Hepatocyte (in vitro differentiated cells): ENCODE measurements at regions not wholly inside any gene's neighbourhood (a gene's known extent, or its start where the extent isn't known, plus 50 kb on each side); places are given as distances from the start of the nearest gene placed in this dataset.

Experiments
- DNase-seq: peaks from one replicate; pipeline ENCODE4 v3.0.0-alpha.2; 2016; ENCODE audit warnings: low spot score
- H2AFZ ChIP-seq: fragments of 200-600 bp; sonication (generic); 2 replicates; pipeline ENCODE4 v1.6.0; 2016; ENCODE audit warnings: antibody characterized with exemption, mild to moderate bottlenecking
- H3K27ac ChIP-seq: fragments of 200-600 bp; sonication (generic); 2 replicates; pipeline ENCODE4 v1.5.1; 2016; ENCODE audit warnings: mild to moderate bottlenecking
- H3K27me3 ChIP-seq: fragments of 200-600 bp; sonication (generic); 2 replicates; pipeline ENCODE4 v1.6.1; 2016
- H3K36me3 ChIP-seq: fragments of 200-600 bp; sonication (generic); replicated peaks from 2 replicates; pipeline ENCODE4 v1.5.1; 2016; ENCODE audit warnings: low read depth; ENCODE audit not compliant: insufficient read depth
- H3K4me1 ChIP-seq: fragments of 200-600 bp; sonication (generic); 2 replicates; pipeline ENCODE4 v1.5.1; 2016; ENCODE audit warnings: mild to moderate bottlenecking, moderate library complexity; ENCODE audit not compliant: insufficient read depth
- H3K4me2 ChIP-seq: fragments of 200-600 bp; sonication (generic); 2 replicates; pipeline ENCODE4 v1.6.0; 2016
- H3K4me3 ChIP-seq: fragments of 200-600 bp; sonication (generic); 2 replicates; pipeline ENCODE4 v1.5.1; 2016; ENCODE audit warnings: mild to moderate bottlenecking
- H3K79me2 ChIP-seq: fragments of 200-600 bp; sonication (generic); 2 replicates; pipeline ENCODE4 v1.6.0; 2017; ENCODE audit warnings: mild to moderate bottlenecking
- H3K9me2 ChIP-seq: fragments of 200-600 bp; sonication (generic); replicated peaks from 2 replicates; pipeline ENCODE4 v1.6.0; 2017; ENCODE audit warnings: mild to moderate bottlenecking; ENCODE audit not compliant: insufficient read depth
- H3K9me3 ChIP-seq: fragments of 200-600 bp; sonication (generic); 2 replicates; pipeline ENCODE4 v1.5.1; 2016; ENCODE audit warnings: low read depth, mild to moderate bottlenecking
- H4K20me1 ChIP-seq: fragments of 200-600 bp; sonication (generic); 2 replicates; pipeline ENCODE4 v1.6.0; 2016; ENCODE audit warnings: mild to moderate bottlenecking; ENCODE audit not compliant: insufficient read depth, poor library complexity, severe bottlenecking
- EZH2 ChIP-seq: fragments of 200-600 bp; sonication (generic); IDR thresholded peaks from 2 replicates; pipeline ENCODE4 v1.6.1; 2016; ENCODE audit warnings: antibody characterized with exemption, mild to moderate bottlenecking, borderline replicate concordance
- EZH2phosphoT487 ChIP-seq: fragments of 200-600 bp; sonication (generic); IDR thresholded peaks from one replicate; pipeline ENCODE4 v1.6.1; 2018; ENCODE audit warnings: antibody characterized with exemption, mild to moderate bottlenecking, low read depth, moderate library complexity; ENCODE audit not compliant: unreplicated experiment, severe bottlenecking
- WGBS: methylation state at CpG from one replicate; pipeline ENCODE4 v1.1.6; 2016; ENCODE audit warnings: low lambda C conversion rate; ENCODE audit errors: missing lambda C conversion rate; 5-methylcytosine and 5-hydroxymethylcytosine counted together
- TF ChIP-seq, protein P1 (sequence below): fragments of 200-600 bp; sonication (generic); IDR thresholded peaks from 2 replicates; pipeline ENCODE4 v1.5.1; 2016; ENCODE audit warnings: antibody characterized with exemption, mild to moderate bottlenecking; ENCODE audit not compliant: poor library complexity

DNA sequence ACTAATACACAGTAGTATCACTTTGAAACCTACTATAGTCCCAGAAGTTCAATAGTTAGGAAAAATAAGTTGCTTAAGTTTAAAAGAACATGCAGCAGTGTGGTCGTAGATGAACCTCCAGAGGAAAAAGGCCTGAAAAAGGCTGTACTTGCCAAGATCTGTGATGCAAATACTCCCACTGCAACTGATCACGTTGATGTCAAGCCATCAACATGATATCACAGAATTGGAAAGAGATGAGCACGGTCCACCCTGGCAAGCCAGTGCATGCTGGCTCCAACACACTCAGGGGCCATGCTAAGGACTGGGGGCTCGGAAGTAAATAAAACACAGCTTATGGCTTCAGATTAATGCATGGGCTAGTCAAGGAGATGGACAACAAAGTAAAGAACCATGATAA lies 71.8 kb upstream of the LRCH1 start:
- Histone ChIP-seq H3K9me3 (peaks cover 16% of the 10 kb centered on the region), H3K4me2 (no peak overlapping the region), H3K4me3 (no peak overlapping the region), H3K27ac (no peak overlapping the region), H3K27me3 (no peaks in the 10 kb centered on the region), H4K20me1 (no peaks in the 10 kb centered on the region), H3K4me1 (no peaks in the 10 kb centered on the region), H3K79me2 (no peaks in the 10 kb centered on the region), H2AFZ (no peak overlapping the region), H3K9me2 (no peaks in the 10 kb centered on the region), H3K36me3 (no peaks in the 10 kb centered on the region)
- 84% methylated on average over 4 of the region's 4 CpGs for WGBS
- TF ChIP-seq, protein P1, sequence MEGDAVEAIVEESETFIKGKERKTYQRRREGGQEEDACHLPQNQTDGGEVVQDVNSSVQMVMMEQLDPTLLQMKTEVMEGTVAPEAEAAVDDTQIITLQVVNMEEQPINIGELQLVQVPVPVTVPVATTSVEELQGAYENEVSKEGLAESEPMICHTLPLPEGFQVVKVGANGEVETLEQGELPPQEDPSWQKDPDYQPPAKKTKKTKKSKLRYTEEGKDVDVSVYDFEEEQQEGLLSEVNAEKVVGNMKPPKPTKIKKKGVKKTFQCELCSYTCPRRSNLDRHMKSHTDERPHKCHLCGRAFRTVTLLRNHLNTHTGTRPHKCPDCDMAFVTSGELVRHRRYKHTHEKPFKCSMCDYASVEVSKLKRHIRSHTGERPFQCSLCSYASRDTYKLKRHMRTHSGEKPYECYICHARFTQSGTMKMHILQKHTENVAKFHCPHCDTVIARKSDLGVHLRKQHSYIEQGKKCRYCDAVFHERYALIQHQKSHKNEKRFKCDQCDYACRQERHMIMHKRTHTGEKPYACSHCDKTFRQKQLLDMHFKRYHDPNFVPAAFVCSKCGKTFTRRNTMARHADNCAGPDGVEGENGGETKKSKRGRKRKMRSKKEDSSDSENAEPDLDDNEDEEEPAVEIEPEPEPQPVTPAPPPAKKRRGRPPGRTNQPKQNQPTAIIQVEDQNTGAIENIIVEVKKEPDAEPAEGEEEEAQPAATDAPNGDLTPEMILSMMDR: no peak
- no peak for TF ChIP-seq EZH2
- TF ChIP-seq EZH2phosphoT487: no peak
- no peak for DNase-seq

DNA sequence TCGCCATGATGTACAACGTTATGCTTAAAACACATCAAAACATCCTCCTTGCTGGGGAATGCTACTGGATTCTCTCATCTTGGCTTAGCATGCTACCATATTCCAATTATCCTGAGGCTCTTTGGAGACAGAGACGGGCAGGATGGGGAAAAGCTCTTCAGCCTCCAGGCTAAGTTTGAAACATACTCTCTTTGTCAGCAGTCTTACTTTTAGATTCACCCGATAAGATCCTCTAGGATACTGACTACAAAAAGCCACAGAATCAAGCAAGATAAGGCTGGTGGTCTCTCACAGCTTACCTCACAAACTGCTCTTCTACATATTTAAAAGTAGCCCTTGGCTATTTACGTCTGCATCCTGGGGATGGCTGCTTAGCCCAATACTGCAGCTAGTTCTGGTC lies 72.8 kb upstream of the LRCH1 start:
- H3K4me2 ChIP-seq: no peak overlapping the region
- no peaks in the 10 kb centered on the region for H4K20me1 ChIP-seq
- no peak overlapping the region for H3K4me3 ChIP-seq
- H3K36me3 ChIP-seq: no peaks in the 10 kb centered on the region
- 58% methylated on average over 5 of the region's 5 CpGs for WGBS
- no peak overlapping the region for H3K27ac ChIP-seq
- H3K9me2 ChIP-seq: no peaks in the 10 kb centered on the region
- no peak for TF ChIP-seq EZH2phosphoT487
- TF ChIP-seq, protein P1: no peak
- no peak for TF ChIP-seq EZH2
- H3K4me1 ChIP-seq: no peaks in the 10 kb centered on the region
- no peak overlapping the region for H2AFZ ChIP-seq
- peaks cover 14% of the 10 kb centered on the region for H3K9me3 ChIP-seq
- H3K79me2 ChIP-seq: no peaks in the 10 kb centered on the region
- DNase-seq: no peak
- no peaks in the 10 kb centered on the region for H3K27me3 ChIP-seq

DNA sequence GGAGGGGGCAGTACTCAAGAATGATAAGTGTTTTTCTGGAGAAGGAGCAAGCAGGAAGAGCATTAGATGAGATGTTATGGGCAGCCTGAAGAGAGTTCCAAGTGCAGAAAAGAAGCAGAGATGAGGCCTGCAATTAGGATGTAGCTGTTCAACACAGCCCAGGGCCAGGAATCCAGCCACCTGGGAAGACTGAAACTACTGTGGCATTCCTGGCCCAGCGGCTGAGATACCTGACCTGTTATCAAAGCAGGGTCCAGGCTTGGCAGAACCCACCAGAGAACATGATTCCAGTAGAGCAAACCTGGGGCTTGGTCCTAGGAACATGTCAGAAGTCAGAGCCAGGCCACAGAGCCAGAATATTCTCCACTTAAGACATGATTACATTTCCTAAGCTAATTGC lies 73.3 kb upstream of the LRCH1 start:
- no peak overlapping the region for H3K27ac ChIP-seq
- H3K9me3 ChIP-seq: peaks cover 10% of the 10 kb centered on the region
- TF ChIP-seq, protein P1: no peak
- WGBS: 53% methylated on average over 1 of the region's 1 CpG
- no peaks in the 10 kb centered on the region for H3K36me3 ChIP-seq
- H3K4me2 ChIP-seq: no peak overlapping the region
- H3K9me2 ChIP-seq: no peaks in the 10 kb centered on the region
- no peak overlapping the region for H2AFZ ChIP-seq
- no peaks in the 10 kb centered on the region for H4K20me1 ChIP-seq
- no peaks in the 10 kb centered on the region for H3K27me3 ChIP-seq
- H3K79me2 ChIP-seq: no peaks in the 10 kb centered on the region
- DNase-seq: no peak
- no peaks in the 10 kb centered on the region for H3K4me1 ChIP-seq
- H3K4me3 ChIP-seq: no peak overlapping the region

DNA sequence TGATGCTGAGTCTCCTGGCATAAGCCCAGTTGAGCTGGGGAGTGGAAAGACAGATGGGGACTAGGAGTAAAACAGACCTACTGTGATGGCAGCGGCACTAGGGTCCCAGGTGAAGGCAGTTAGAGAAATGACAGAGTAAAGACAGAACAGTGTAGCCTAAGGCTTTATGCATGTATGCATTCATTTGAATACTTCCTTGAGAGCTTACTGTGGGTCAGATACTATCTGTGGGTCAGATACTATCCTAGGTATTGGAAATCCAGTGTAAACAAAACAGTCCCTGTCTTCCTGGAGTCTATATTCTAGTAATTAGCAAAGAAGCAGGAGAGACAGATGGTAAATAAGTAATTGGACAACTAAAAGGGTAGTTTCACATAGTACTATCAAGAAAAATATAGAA lies 73.7 kb upstream of the LRCH1 start:
- Histone ChIP-seq H3K9me2 (no peaks in the 10 kb centered on the region), H2AFZ (no peak overlapping the region), H3K79me2 (no peaks in the 10 kb centered on the region), H3K9me3 (peaks cover 6% of the 10 kb centered on the region), H3K4me1 (no peaks in the 10 kb centered on the region), H3K36me3 (no peaks in the 10 kb centered on the region), H3K27me3 (no peaks in the 10 kb centered on the region), H3K4me3 (no peak overlapping the region), H4K20me1 (no peaks in the 10 kb centered on the region), H3K4me2 (no peak overlapping the region), H3K27ac (no peak overlapping the region)
- DNase-seq: no peak
- WGBS: 50% methylated on average over 1 of the region's 1 CpG
- TF ChIP-seq, protein P1: no peak
- TF ChIP-seq EZH2: no peak
- no peak for TF ChIP-seq EZH2phosphoT487
